Hematopoietic multipotent progenitor cell (in vitro differentiated cells): ENCODE measurements at regions not wholly inside any gene's neighbourhood (a gene's known extent, or its start where the extent isn't known, plus 50 kb on each side); places are given as distances from the start of the nearest gene placed in this dataset. TPM values are rescaled to one million over a fixed set of nuclear protein-coding genes. Genes with fewer than 3 reads are reported as not detected.
"Not testable (repeated sequence)": the region's sequence is repeated elsewhere in the genome, so short reads cannot be mapped to it uniquely, and the experiment has no call there.

ENCODE experiments used
- DNase-seq, 3 donors: peaks; one replicate each; pipeline ENCODE4 v3.0.0-alpha.2; 2011 to 2015; ENCODE audit warnings: low read depth in 2 of 3, low spot score in 2 of 3
- small RNA-seq: library from RNA; depleted of rRNA; stranded (forward); fragments of <200 nt; gene quantifications from one replicate; pipeline ENCODE3, GENCODE V24; 2012

- DNase-seq, result not testable (repeated sequence)
Measured at GRCh38 chr3:102357313-102357712, 77.5 kb upstream of the ZPLD1 start.

GRCh38 chr3:102360183-102360860 is 74.5 kb upstream of the ZPLD1 start:
- DNase-seq, result no peak

- DNase-seq, result no peak
Measured at GRCh38 chr3:102361101-102361500, 73.7 kb upstream of the ZPLD1 start.

- not testable (repeated sequence) for DNase-seq
Measured at GRCh38 chr3:102366116-102366515, 68.7 kb upstream of the ZPLD1 start.

GRCh38 chr3:102374863-102375634 is 59.8 kb upstream of the ZPLD1 start:
- DNase-seq, result no peak

GRCh38 chr3:102378216-102378615 is 56.6 kb upstream of the ZPLD1 start:
- no peak for DNase-seq

GRCh38 chr3:102382201-102382600 is 52.6 kb upstream of the ZPLD1 start:
- not testable (repeated sequence) for DNase-seq

Small RNAs in the stretch of these regions (small RNA-seq; reads per million reads assigned to genes)
- gene AC106712.1 (not detected), gene RF00019 (not detected)
